ENCODE measurements at regions not wholly inside any gene's neighbourhood (a gene's known extent, or its start where the extent isn't known, plus 50 kb on each side); places are given as distances from the start of the nearest gene placed in this dataset.

DNA sequence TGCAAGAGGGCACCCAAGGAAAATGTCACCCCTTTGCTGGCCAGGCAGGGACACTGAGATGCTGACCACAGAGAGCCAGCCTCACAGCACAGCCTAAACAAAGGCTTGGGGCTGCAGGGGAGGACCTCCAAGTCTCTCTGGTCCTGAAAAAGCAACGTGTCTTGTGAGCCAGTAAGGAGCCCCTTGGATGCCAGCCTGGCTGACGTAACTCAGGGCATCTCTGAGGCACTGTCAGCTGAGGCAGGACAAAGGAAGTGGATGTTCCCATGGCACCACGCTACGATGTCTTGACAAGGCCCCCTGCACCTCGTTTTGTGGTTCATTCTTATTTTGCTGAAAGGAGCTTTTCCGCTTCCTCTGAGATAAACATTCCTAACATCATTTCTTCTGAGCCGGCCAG is 160.7 kb downstream of the OR4M2 start:
- TF ChIP-seq FOXA1 (IDR thresholded peaks at IDR 0.05): no peak
- TF ChIP-seq HDGF (IDR thresholded peaks at IDR 0.05; ENCODE audit: borderline replicate concordance): no peak
- TF ChIP-seq SUZ12 (IDR thresholded peaks at IDR 0.05): no peak
- TF ChIP-seq FOXM1 (IDR thresholded peaks at IDR 0.05; ENCODE audit: borderline replicate concordance): no peak
- no peak for TF ChIP-seq TARDBP (IDR thresholded peaks at IDR 0.05)
- TF ChIP-seq LEF1 (IDR thresholded peaks at IDR 0.05; ENCODE audit: borderline replicate concordance): no peak
- TF ChIP-seq NFRKB (IDR thresholded peaks at IDR 0.05): no peak
- no peak for TF ChIP-seq PKNOX1 (IDR thresholded peaks at IDR 0.05)

Data from HEK293T (cell line).